ENCODE measurements at regions not wholly inside any gene's neighbourhood (a gene's known extent, or its start where the extent isn't known, plus 50 kb on each side); places are given as distances from the start of the nearest gene placed in this dataset.

DNA sequence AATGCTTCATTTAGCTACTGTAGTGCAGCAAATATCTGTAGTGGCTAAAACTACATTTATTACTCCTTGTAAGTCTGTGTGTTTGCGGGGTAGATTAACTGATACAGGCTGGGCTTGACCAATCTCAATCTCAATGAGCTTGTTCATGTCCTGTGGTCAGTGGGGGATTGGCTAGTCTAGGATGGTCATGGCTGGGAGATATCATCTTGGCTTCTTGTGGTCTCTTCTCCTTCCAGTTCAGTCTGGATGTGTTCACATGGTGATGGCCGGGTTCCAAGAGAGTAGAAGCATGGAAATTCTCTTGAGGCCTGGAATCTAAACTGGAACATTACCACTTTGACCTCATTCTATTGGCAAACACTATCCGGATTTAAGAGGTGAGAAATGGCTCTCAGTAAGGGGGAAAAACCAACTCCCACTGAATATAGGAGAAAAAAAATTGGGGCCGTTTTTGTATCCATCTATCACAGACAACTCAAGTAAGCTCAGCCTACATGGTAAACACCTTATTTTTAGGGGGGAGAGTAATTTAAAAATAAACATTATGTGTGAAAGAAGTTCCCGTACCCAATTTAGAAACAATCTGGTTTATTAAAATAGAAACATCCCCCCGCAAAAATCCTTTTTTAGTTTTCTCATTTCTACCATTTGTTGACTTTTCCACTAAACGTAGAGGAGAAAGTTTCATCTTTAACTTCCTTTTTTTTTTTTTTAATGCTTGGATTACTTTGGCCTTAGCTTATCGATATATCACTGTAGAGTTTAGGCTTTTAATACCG lies 284.9 kb upstream of the TBC1D5 start:
- no peaks in the 10 kb centered on the region for H3K36me3 Mint-ChIP-seq
- H3K4me3 Mint-ChIP-seq, result no peak overlapping the region
- TF ChIP-seq ESRRA (CRISPR knock-in tag; IDR thresholded peaks at IDR 0.05; ENCODE audit: borderline replicate concordance) (no peak), ZNF263 (CRISPR knock-in tag; IDR thresholded peaks at IDR 0.05; ENCODE audit: low read depth) (no peak), STAT6 (CRISPR knock-in tag; conservative IDR thresholded peaks at IDR 0.05; ENCODE audit: low read depth) (no peak), GABPB1 (CRISPR knock-in tag; IDR thresholded peaks at IDR 0.05) (no peak), ZNF121 (CRISPR knock-in tag; IDR thresholded peaks at IDR 0.05) (no peak), ZNF425 (CRISPR knock-in tag; conservative IDR thresholded peaks at IDR 0.05) (no peak), ZNF396 (CRISPR knock-in tag; IDR thresholded peaks at IDR 0.05; ENCODE audit: borderline replicate concordance) (no peak), MYBL2 (CRISPR knock-in tag; IDR thresholded peaks at IDR 0.05) (no peak), ZNF671 (CRISPR knock-in tag; IDR thresholded peaks at IDR 0.05) (no peak)
- DNase-seq (ENCODE audit: low spot score), result no peak
- ATAC-seq, result no peak
- no peak overlapping the region for H3K27ac Mint-ChIP-seq
- peaks cover 7% of the 10 kb centered on the region for H3K4me1 Mint-ChIP-seq
- no peaks in the 10 kb centered on the region for H3K9me3 Mint-ChIP-seq
- ChIA-PET CTCF (no interaction called here), POLR2A (no interaction called here)
- no peaks in the 10 kb centered on the region for H3K27me3 Mint-ChIP-seq (ENCODE audit: low read depth)

DNA sequence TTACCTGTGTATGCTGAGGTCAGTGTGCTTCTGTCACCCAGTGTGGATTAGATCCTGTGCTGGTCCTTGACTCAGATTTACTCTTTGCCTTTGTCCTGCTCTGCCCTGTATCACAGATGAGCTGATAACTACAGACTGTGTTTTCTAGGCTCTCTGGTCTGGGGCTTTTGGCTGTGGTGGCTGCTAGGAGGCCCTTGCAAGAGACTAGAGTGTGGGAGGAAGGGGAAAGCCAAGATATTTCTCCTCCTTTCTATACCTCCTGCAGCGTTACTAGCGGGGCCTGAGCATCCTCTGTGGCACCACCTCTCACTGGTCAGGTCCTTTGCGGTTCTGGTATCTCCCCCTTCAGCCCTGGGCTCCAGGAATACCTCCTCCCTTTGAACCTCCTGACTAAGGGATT lies 282.3 kb upstream of the TBC1D5 start:
- Mint-ChIP-seq H3K27ac (no peak overlapping the region), H3K4me3 (no peak overlapping the region), H3K27me3 (ENCODE audit: low read depth) (no peaks in the 10 kb centered on the region), H3K4me1 (peaks cover 7% of the 10 kb centered on the region), H3K9me3 (no peaks in the 10 kb centered on the region), H3K36me3 (no peaks in the 10 kb centered on the region)
- no peak for TF ChIP-seq NFE2L1 (CRISPR knock-in tag; IDR thresholded peaks at IDR 0.05)
- TF ChIP-seq JUN (CRISPR knock-in tag; IDR thresholded peaks at IDR 0.05), result no peak
- TF ChIP-seq, protein P1, sequence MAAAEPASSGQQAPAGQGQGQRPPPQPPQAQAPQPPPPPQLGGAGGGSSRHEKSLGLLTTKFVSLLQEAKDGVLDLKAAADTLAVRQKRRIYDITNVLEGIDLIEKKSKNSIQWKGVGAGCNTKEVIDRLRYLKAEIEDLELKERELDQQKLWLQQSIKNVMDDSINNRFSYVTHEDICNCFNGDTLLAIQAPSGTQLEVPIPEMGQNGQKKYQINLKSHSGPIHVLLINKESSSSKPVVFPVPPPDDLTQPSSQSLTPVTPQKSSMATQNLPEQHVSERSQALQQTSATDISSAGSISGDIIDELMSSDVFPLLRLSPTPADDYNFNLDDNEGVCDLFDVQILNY (CRISPR knock-in tag; IDR thresholded peaks at IDR 0.05), result no peak
- TF ChIP-seq OVOL2 (CRISPR knock-in tag; IDR thresholded peaks at IDR 0.05; ENCODE audit: borderline replicate concordance), result no peak
- no peak for TF ChIP-seq PRDM15 (CRISPR knock-in tag; IDR thresholded peaks at IDR 0.05)
- TF ChIP-seq SMAD3 (CRISPR knock-in tag; IDR thresholded peaks at IDR 0.05; ENCODE audit: borderline replicate concordance), result no peak
- no peak for TF ChIP-seq HMGA2 (CRISPR knock-in tag; IDR thresholded peaks at IDR 0.05)
- no peak for TF ChIP-seq PREB (CRISPR knock-in tag; IDR thresholded peaks at IDR 0.05; ENCODE audit: borderline replicate concordance)
- no peak for TF ChIP-seq ESRRA (CRISPR knock-in tag; IDR thresholded peaks at IDR 0.05; ENCODE audit: borderline replicate concordance)
- TF ChIP-seq AR (CRISPR knock-in tag; IDR thresholded peaks at IDR 0.05), result no peak
- POLR2A ChIA-PET, result no interaction called here
- DNase-seq (ENCODE audit: low spot score) (no peak), ATAC-seq (no peak)
- CTCF ChIA-PET, result no interaction called here

Data from WTC11 (cell line).